ENCODE measurements at regions not wholly inside any gene's neighbourhood (a gene's known extent, or its start where the extent isn't known, plus 50 kb on each side); places are given as distances from the start of the nearest gene placed in this dataset.

DNA sequence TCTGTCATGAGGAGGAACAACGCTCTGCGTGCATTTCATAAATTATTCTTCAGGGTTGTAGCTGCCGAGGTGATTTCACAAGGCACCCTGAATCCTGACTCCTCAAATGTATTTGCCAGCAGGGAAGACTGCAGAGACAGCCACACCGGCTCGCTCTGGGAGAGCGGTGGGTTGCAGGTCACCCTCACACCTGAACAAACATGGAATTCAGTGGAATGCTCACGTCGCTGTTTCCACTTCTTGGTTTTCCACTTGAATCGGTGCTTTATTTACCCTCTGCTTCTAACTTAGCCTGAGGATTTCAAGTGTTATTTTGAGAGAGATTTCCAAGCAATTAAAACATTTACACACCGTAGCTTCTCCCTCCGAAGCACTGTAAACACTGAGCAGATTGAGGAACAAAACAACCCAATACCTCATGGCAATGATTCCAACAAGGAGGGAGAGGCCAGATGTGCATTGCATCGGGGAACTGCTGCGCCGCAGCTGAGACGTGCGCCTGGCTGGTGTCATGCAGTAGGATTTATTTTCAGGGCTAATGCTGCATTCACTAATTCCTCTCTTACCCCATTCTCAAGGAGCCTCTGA lies 59.5 kb upstream of the GGTLC1 start:
- peak; percentile 22 for DNase-seq

- no peak for DNase-seq
Observed at GRCh38 chr20:24046888-24047287, 58.3 kb upstream of the GGTLC1 start.

- no peak for DNase-seq
Observed at GRCh38 chr20:24045621-24046318, 57.2 kb upstream of the GGTLC1 start.

GRCh38 chr20:24043294-24043693 lies 54.7 kb upstream of the GGTLC1 start:
- no peak for DNase-seq

DNA sequence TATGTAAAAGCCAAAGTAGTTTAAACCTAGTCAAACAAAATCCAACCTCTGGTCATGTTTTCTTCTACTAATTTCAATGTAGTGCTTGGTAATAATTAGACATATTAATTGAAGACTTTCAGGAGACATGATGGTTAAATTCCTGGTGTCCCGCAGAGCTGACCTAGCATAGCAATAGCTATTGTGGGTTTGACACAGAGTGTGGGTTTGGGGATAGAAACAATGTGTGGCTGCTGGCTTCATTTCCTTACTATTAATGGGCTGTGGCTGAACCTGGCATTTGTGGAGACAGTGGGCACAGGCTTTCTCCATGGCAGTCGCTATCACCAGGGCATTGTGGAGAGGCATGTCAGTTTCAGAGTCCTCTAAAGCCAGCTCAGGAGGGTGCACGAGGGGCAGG lies 54.1 kb upstream of the GGTLC1 start:
- DNase-seq, result no peak

- no peak for DNase-seq
Observed at GRCh38 chr20:24040896-24041459, 52.4 kb upstream of the GGTLC1 start.

DNA sequence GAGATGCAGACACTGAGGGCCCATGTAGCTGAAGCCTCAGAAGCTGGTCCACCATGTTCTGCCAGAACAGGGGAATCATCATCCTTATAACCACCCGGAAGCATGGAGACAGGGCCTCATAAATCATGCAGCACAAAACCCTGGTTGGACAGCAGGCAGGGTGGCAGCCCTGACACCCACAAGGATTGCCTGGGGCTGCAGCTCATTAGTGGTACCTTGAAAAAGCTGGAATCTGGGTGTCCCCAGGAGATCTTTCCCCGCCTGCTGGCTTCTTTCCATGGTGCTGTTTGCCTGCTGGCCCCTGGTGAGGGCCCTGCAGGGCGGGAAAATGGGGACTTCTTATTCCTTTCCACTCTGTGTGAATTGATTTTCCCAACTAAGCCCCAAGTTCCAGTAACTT lies 50.6 kb upstream of the GGTLC1 start:
- no peak for DNase-seq
